ENCODE measurements at regions not wholly inside any gene's neighbourhood (a gene's known extent, or its start where the extent isn't known, plus 50 kb on each side); places are given as distances from the start of the nearest gene placed in this dataset.

- POLR2A ChIA-PET (ENCODE audit: low non-redundant PET) = no interaction called here
- no peak for DNase-seq (ENCODE audit: low spot score)
- Histone ChIP-seq H3K27ac (ENCODE audit: low read depth, low read length, poor library complexity, severe bottlenecking) (no peak overlapping the region), H3K9me3 (ENCODE audit: low read depth, low read length, poor library complexity, severe bottlenecking) (no peaks in the 10 kb centered on the region), H3K4me3 (ENCODE audit: low read depth, low read length, poor library complexity, severe bottlenecking) (no peak overlapping the region), H3K27me3 (replicated peaks; ENCODE audit: insufficient read depth, low read depth, low read length, poor library complexity) (no peaks in the 10 kb centered on the region), H3K36me3 (ENCODE audit: insufficient read depth, low read length, poor library complexity, severe bottlenecking) (no peaks in the 10 kb centered on the region), H3K4me1 (ENCODE audit: insufficient read depth, low read length, poor library complexity, severe bottlenecking) (no peaks in the 10 kb centered on the region)
- CTCF ChIA-PET = no interaction called here
- intact Hi-C loops (cut with micrococcal nuclease; ENCODE audit: unreplicated experiment) = no loop called here
- TF ChIP-seq CTCF (conservative IDR thresholded peaks at IDR 0.05; ENCODE audit: low read depth, low read length) = no peak
- BruUV-seq (replicated peaks) = no TSS peak
These were observed 375.3 kb upstream of the PRR16 start for GRCh38 chr5:120088836-120089235.

- Histone ChIP-seq H3K4me1 (ENCODE audit: insufficient read depth, low read length, poor library complexity, severe bottlenecking) (no peaks in the 10 kb centered on the region), H3K27ac (ENCODE audit: low read depth, low read length, poor library complexity, severe bottlenecking) (no peak overlapping the region), H3K27me3 (replicated peaks; ENCODE audit: insufficient read depth, low read depth, low read length, poor library complexity) (no peaks in the 10 kb centered on the region), H3K9me3 (ENCODE audit: low read depth, low read length, poor library complexity, severe bottlenecking) (no peaks in the 10 kb centered on the region), H3K36me3 (ENCODE audit: insufficient read depth, low read length, poor library complexity, severe bottlenecking) (no peaks in the 10 kb centered on the region), H3K4me3 (ENCODE audit: low read depth, low read length, poor library complexity, severe bottlenecking) (no peak overlapping the region)
- POLR2A ChIA-PET (ENCODE audit: low non-redundant PET) = no interaction called here
- no peak for TF ChIP-seq EZH2 (IDR thresholded peaks at IDR 0.05; ENCODE audit: borderline replicate concordance, low read depth, low read length, poor library complexity, severe bottlenecking)
- CTCF ChIA-PET = no interaction called here
- no peak for DNase-seq (ENCODE audit: low spot score)
- intact Hi-C loops (cut with micrococcal nuclease; ENCODE audit: unreplicated experiment) = no loop called here
- no TSS peak for BruUV-seq (replicated peaks)
These were observed 372.6 kb upstream of the PRR16 start for GRCh38 chr5:120091376-120091948.

GRCh38 chr5:120092649-120093048 lies 371.5 kb upstream of the PRR16 start:
- intact Hi-C loops (cut with micrococcal nuclease; ENCODE audit: unreplicated experiment) = no loop called here
- CTCF ChIA-PET = no interaction called here

More at GRCh38 chr5:120092649-120093048, 371.5 kb upstream of the PRR16 start:
- TF ChIP-seq EZH2 (IDR thresholded peaks at IDR 0.05; ENCODE audit: borderline replicate concordance, low read depth, low read length, poor library complexity, severe bottlenecking) (no peak), CTCF (conservative IDR thresholded peaks at IDR 0.05; ENCODE audit: low read depth, low read length) (no peak)
- POLR2A ChIA-PET (ENCODE audit: low non-redundant PET) = no interaction called here
- no peak for DNase-seq (ENCODE audit: low spot score)
- BruUV-seq (replicated peaks) = no TSS peak
- H3K4me1 ChIP-seq (ENCODE audit: insufficient read depth, low read length, poor library complexity, severe bottlenecking) = no peaks in the 10 kb centered on the region
- no peak overlapping the region for H3K27ac ChIP-seq (ENCODE audit: low read depth, low read length, poor library complexity, severe bottlenecking)
- H3K27me3 ChIP-seq (replicated peaks; ENCODE audit: insufficient read depth, low read depth, low read length, poor library complexity) = no peaks in the 10 kb centered on the region
- no peak overlapping the region for H3K4me3 ChIP-seq (ENCODE audit: low read depth, low read length, poor library complexity, severe bottlenecking)
- no peaks in the 10 kb centered on the region for H3K36me3 ChIP-seq (ENCODE audit: insufficient read depth, low read length, poor library complexity, severe bottlenecking)
- no peaks in the 10 kb centered on the region for H3K9me3 ChIP-seq (ENCODE audit: low read depth, low read length, poor library complexity, severe bottlenecking)
